HG03432 (cell line): ENCODE measurements at regions not wholly inside any gene's neighbourhood (a gene's known extent, or its start where the extent isn't known, plus 50 kb on each side); places are given as distances from the start of the nearest gene placed in this dataset.
"Not testable (repeated sequence)": the region's sequence is repeated elsewhere in the genome, so short reads cannot be mapped to it uniquely, and the experiment has no call there.

Source experiments
- ATAC-seq: cut with Tn5 transposase; IDR thresholded peaks from one replicate; pipeline ENCODE4 v1.9.1; 2021; ENCODE audit warnings: mild to moderate bottlenecking, moderate library complexity; ENCODE audit not compliant: unreplicated experiment

DNA sequence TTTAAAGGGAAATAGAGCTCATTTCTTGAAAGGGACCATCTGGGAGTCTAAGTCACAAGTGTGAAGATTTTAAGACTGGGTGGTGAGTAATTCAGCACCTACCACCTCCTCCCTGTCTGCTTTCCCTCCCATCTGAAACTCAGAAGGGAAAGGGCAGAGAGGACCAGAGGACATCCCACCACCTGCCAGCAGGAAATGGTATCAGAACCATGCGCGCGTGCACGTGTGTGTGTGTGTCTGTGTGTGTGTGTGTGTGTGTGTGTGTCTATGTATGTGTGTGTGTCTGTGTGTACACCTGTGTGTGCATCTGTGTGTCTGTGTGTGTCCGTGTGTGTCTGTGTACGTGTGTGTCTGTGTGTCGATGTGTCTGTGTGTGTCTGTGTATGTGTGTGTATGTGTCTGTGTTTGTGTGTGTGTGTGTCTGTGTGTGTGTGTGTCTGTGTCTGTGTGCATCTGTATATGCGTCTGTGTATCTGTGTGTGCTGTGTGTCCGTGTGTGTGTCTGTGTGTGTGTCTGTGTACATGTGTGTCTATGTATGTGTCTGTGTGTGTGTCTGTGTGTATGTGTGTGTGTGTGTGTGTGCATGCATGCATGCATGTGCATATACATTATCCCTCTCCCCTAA is 76.8 kb downstream of the ZFP36L2 start:
- peak; percentile 70 for ATAC-seq

GRCh38 chr2:43146083-43146482 is 80.3 kb downstream of the ZFP36L2 start:
- ATAC-seq, result no peak

DNA sequence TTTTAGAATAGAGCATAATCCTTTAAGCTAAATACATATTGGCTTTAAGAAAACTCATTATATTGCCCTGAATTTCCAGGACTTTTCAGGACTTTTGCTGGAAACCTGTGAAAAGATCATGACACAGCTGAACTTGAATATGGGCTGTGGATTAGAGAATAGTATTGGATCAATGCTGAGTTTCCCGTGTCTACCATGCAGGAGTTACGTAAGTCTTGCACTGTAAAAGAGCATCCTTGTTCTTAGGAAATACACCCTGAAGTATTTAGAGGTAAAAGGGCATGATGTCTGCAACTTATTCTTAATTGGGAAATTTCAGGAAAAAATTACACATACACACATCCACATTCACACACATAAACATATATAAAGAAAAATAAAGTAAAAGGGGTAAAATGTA is 82.1 kb downstream of the ZFP36L2 start:
- ATAC-seq, result no peak

DNA sequence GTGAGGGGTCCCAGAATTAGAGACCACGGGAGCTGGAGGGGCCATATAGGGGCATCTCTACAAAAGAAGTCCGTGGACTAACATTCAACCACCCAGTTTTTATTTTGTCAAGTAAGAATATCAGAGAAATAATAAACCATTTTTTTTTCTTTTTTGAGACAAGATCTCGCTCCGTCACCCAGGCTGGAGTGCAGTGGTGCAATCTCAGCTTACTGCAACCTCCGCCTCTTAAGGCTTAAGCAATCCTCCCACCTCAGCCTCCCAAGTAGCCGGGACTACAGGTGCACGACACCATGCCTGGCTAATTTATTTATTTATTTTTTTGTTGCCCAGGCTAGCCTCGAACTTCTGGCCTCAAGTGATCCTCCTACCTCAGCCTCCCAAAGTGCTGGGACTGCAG is 82.7 kb downstream of the ZFP36L2 start:
- ATAC-seq, result no peak

GRCh38 chr2:43142921-43143438 is 83.4 kb downstream of the ZFP36L2 start:
- no peak for ATAC-seq

DNA sequence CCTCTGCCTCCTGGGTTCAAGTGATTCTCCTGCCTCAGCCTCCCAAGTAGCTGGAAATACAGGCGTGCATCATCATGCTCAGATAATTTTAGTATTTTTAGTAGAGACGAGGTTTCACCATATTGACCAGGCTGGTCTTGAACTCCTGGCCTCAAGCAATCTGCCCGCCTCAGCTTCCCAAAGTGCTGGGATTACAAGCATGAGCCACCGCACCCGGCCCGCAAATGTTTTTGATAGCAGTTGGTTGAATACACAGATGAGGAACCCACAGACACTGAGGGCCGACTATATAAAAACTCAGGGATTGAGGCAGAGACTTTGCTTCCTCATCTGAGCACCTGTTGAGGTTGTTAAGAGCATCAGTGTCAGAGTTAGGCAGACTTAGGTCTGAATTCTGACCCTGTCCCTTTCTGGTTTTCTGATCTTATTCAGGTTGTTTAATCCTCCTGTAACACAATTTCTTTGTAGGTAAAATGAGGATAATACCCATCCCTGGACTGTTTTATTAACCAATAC is 84.7 kb downstream of the ZFP36L2 start:
- not testable (repeated sequence) for ATAC-seq

- ATAC-seq, result no peak
These were observed 86.3 kb downstream of the ZFP36L2 start for GRCh38 chr2:43139996-43140621.

- ATAC-seq, result no peak
These were observed 86.9 kb downstream of the ZFP36L2 start for GRCh38 chr2:43139501-43139900.

DNA sequence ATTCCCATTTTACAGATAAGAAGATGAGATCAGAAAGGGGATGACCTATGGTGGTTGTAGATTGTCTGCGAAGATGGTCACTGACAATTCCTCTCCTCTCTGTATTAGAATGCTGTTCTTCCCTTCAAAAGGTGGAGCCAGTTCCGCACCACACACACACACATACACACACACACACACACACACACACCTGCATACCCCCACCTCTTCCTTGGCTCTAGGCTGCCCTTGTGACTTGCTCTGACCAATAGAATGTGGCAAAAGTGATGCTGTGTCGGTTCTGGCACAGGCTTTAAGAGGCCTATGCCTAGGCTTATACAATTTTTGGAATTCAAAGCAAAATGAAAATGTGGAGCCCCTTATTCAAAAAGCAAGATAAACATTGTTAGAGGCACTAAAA is 88.0 kb downstream of the ZFP36L2 start:
- no peak for ATAC-seq

GRCh38 chr2:43136876-43137275 is 89.5 kb downstream of the ZFP36L2 start:
- no peak for ATAC-seq

DNA sequence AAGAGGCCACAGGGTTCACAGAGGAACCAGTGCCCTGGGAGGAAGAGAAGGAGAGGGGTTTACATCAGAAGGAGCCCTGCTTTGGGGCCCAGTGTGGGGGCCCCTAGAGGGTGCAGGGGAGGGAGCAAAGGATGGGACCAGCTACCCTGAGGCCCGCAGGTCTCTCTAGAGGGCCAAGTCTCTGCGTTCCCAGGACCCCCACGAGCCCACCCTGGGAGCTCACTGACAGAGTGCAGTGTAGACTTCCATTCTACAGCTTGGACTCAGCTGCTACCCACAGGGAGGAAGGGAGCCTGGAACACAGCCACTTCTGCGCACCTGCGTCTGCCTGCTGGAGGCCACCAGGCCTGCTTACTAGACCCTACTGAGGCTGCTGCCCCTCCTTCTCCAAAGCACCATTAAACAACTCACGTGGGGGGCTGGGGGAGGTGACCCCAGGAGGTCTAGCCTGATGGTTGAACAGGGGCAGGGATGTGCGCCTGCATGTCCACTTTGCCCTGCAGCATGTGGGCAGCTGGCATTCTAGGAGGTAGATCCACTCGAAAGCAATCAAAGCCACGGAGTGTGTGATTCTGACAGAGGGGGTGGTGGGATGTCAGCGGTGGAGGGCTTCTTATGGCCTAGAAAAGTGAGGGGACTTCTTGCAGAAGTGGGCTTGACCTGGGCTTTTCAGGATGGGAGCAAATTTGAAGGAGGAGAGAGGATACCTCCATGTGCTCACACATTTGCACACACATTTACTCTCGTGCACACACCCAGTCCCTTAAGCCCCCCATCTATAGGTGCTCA is 90.2 kb downstream of the ZFP36L2 start:
- ATAC-seq, result no peak

- ATAC-seq, result no peak
These were observed 90.8 kb downstream of the ZFP36L2 start for GRCh38 chr2:43135583-43135982.

GRCh38 chr2:43134571-43134889 is 91.9 kb downstream of the ZFP36L2 start:
- ATAC-seq, result no peak

DNA sequence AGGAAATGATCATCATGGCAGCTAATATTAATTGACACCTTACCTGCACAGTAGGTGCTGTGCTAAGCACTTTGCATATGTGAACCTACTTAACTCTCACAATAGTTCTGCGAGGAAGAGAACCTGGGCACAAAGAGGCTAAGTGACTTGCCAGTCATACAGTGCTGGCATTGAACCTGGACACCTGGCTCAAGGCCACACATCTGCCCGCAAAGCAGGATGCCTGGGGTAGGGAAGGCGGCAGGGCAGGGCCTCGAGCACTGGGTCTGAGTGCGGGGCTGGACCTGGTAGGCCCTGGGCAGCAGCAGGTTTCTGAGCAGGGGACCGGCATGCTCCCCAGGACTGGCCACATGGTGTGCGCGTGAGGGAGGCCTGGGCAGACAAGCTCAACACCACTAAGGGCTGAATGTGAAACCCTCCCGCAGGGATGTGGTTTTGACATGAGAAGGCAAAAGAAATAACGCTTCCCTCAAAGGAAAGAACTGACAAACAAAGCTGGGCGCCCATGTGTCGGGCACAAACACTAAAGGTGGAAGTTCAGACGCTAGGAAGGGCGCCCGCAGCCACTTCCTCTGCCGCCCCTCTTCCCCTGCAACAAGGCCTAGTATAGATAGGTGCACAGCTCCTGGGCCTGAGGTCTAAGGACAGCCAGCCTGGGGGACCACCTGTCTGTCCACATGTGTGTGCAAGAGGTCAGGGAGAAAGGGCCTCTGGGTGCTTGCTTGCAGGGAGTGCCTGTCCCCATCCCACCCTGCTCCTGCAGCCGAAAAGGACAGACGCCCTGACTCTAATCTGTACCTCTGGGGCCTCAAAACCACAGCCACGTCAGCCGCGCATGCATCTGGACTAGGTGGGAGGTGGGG is 92.5 kb downstream of the ZFP36L2 start:
- peak; percentile 42 for ATAC-seq

- ATAC-seq, result no peak
These were observed 93.1 kb downstream of the ZFP36L2 start for GRCh38 chr2:43133336-43133707.

DNA sequence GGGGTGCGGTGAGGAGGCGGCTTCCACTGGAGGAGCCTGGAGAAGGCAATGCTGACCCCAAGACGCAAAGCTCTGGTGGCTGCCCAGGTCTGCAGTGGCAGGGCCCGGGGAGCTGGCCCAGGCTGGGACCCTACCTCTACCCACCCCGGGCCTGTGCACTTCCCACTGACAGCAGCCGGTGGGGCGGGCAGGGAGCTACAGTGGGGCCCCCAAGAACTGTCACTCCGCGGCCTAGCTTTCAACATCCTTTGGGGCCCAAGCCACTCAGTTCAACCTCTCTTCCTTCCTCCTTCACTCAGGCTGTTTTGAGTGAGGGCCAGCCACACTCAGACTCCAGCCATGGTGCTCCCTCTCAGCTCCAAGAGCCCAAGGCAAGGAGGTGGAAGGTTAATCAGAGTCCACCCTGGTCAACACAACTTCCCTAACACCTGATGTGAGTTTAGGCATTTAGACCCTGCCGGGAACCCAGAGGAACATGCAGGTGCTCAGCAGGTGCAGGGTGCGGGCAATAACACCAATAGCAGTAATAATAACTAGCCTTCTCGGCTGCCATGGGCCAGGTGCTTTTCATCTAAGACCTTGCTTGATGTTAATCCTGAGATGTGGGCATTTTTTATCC is 93.6 kb downstream of the ZFP36L2 start:
- ATAC-seq, result no peak

DNA sequence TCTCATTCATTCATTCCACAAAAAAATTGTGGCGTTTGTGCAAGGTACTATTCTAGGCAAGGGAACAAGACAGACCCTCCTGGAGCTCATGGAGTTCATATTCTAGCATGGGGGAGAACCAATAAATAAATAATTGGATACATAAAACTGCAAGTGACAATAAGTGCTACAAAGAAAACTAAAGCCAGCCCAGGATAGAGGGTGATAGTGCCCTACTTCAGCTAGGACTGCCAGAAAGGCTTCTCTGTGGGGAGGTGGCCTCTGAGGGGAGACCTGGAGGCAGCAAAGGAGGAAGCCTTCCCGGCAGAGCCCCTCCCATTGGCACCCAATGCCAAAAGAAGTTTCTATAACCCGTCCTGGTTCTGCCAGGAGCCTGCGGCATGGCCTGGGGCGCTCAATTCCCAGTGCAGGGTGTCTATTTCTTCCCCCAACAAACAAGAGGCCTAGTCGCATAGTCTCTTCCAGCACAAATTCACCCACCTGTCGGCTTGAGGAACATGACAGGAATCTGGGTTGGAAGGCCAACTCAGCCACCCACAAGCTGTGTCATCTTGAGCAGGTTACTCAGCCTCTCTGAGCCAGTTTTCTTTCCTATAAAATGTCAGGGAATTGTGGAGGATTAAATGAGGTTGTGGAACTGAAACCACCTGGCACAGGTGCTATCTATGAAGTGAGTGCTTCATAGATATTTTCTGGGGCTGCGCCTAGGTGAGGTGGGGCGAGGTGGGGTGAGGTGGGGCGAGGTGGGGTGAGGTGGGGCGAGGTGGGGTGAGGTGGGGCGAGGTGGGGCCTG is 94.3 kb downstream of the ZFP36L2 start:
- ATAC-seq, result no peak

DNA sequence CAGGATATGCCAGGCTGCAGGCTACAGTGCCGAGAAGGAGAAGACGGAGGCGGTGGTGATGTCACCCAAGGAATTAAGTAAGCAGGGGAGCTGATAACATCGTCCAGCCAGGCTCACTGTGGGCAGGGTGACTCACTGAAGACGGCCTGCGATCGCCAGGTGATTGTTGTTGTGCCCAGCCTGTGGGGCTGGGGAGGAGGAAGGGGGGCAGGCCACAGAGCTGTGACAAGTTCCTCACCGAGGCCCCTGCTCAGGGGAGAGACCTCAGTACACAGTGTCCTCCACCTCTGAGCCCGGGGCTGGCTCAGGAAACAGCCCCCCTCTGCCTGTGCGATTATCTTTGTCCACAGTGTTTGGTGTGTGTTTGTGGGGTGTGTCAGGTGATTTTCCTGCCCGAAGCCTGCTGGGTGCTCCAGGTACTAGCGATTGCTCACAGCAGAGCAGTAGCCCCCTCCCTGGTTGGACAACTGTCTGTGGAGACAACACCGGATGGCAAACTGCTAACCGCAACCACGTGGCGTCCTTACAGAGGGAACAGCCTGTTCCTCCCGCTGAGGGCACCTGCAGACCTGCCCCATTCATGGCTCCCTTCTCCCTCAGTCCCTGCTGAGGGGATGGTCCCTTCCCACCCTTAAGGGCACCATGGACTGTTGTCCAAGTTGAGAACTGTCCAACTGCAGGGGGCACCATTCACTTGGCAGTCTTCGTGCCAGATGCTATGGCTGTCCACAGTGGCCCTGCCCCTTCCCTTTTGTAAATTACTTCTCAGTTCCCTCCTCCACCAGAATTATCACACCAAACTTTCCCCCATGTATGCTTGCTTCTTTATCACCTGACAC is 95.1 kb downstream of the ZFP36L2 start:
- ATAC-seq, result peak; percentile 43

DNA sequence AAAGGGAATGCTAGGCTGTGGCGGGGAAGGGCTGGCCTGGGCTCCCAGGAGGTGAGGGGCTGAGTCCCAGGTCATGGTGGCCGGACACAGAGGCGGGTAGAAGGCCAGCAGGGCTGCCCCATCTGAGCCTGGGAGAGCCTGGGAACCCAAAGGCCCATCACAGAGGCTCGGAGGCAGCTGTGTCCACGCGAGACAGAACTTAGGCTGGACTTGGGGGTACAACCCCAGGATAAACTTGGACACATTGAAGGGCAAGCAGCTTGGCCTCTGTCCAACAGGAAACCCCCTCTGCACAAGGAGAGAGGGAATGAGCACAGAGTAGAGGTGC is 95.9 kb downstream of the ZFP36L2 start:
- no peak for ATAC-seq
